T-cell (primary cell): ENCODE measurements at regions not wholly inside any gene's neighbourhood (a gene's known extent, or its start where the extent isn't known, plus 50 kb on each side); places are given as distances from the start of the nearest gene placed in this dataset.

ENCODE experiments used
- ATAC-seq, 4 experiments: fragments of 200-7000 bp in 3 of 4; fragments of 150-1000 bp in 1 of 4; cut with Tn5 transposase; replicated peaks in 1 of 4; 1 replicate in 3 of 4; 2 replicates in 1 of 4; pipeline ENCODE4 v1.10.0; 2021; ENCODE audit warnings: moderate library complexity in 3 of 4, mild to moderate bottlenecking in 2 of 4, moderate number of reproducible peaks in 1 of 4
- CTCF ChIA-PET, 2 donors: fragments of 300-600 bp; sonication (Branson Sonifier 250); formaldehyde crosslinking; loops; one replicate each; lab custom pipeline; 2022; ENCODE audit warnings: antibody characterized with exemption in 2 of 2; lab: Charles Lee
- POLR2A ChIA-PET, 2 donors: fragments of 300-600 bp; sonication (Branson Sonifier 250); formaldehyde crosslinking; loops; one replicate each; lab custom pipeline; 2022; ENCODE audit warnings: antibody characterized with exemption in 2 of 2; lab: Charles Lee
- DNase-seq, 35 experiments: peaks; one replicate each; pipeline versions ENCODE4 v3.0.0 to v3.0.0-alpha.2; 2013 to 2023
- H3K27ac ChIP-seq: one replicate; pipeline ENCODE4 v1.5.1; 2013; ENCODE audit warnings: low read length
- H3K27me3 ChIP-seq, 2 experiments: replicated peaks in 1 of 2; 1 replicate in 1 of 2; 2 replicates in 1 of 2; pipeline versions ENCODE4 v1.6.1 to v1.7.0; 2013; ENCODE audit warnings: low read length in 1 of 2, mixed read lengths in 1 of 2; ENCODE audit not compliant: control insufficient read depth in 2 of 2, insufficient read depth in 2 of 2; ENCODE audit errors: extremely low read depth in 1 of 2
- H3K36me3 ChIP-seq, 2 donors: 1 replicate in 1 of 2; 2 replicates in 1 of 2; pipeline versions ENCODE4 v1.6.1 to v1.7.0; 2013; ENCODE audit warnings: low read length in 1 of 2; ENCODE audit not compliant: control insufficient read depth in 2 of 2, insufficient read depth in 1 of 2; ENCODE audit errors: extremely low read depth in 1 of 2
- H3K4me1 ChIP-seq, 2 experiments: 1 replicate in 1 of 2; 2 replicates in 1 of 2; pipeline versions ENCODE4 v1.6.1 to v1.7.0; 2013; ENCODE audit warnings: low read length in 2 of 2, mixed read lengths in 1 of 2; ENCODE audit not compliant: insufficient read depth in 2 of 2, control insufficient read depth in 1 of 2; ENCODE audit errors: extremely low read depth in 1 of 2
- H3K4me3 ChIP-seq, 2 donors: 1 replicate in 1 of 2; 2 replicates in 1 of 2; pipeline versions ENCODE4 v1.5.1 to v1.7.0; 2013; ENCODE audit warnings: mild to moderate bottlenecking in 2 of 2, low read length in 1 of 2, moderate library complexity in 1 of 2; ENCODE audit not compliant: control insufficient read depth in 1 of 2; ENCODE audit errors: extremely low read depth in 1 of 2
- H3K9me3 ChIP-seq: 2 replicates; pipeline ENCODE4 v1.7.0; 2013
- H3K27ac Mint-ChIP-seq, 2 donors: one replicate each; pipeline ENCODE4 v1.8.0; 2020 to 2021; ENCODE audit warnings: mild to moderate bottlenecking in 2 of 2, mixed read lengths in 2 of 2
- H3K27me3 Mint-ChIP-seq, 2 donors: one replicate each; pipeline ENCODE4 v1.8.0; 2021 to 2022; ENCODE audit warnings: mixed read lengths in 2 of 2
- H3K36me3 Mint-ChIP-seq: one replicate; pipeline ENCODE4 v1.8.0; 2021; ENCODE audit warnings: mixed read lengths
- H3K4me1 Mint-ChIP-seq, 3 donors: one replicate each; pipeline ENCODE4 v1.8.0; 2020 to 2022; ENCODE audit warnings: mixed read lengths in 3 of 3, mild to moderate bottlenecking in 1 of 3
- H3K4me3 Mint-ChIP-seq, 3 donors: one replicate each; pipeline ENCODE4 v1.8.0; 2020 to 2022; ENCODE audit warnings: mild to moderate bottlenecking in 3 of 3, mixed read lengths in 3 of 3, moderate library complexity in 3 of 3
- H3K9me3 Mint-ChIP-seq, 3 donors: one replicate each; pipeline ENCODE4 v1.8.0; 2020 to 2022; ENCODE audit warnings: mixed read lengths in 3 of 3
- WGBS: methylation state at CpG from one replicate; pipeline ENCODE4 v1.1.5; 2013; ENCODE audit warnings: missing lambda C conversion rate; ENCODE audit not compliant: insufficient coverage; 5-methylcytosine and 5-hydroxymethylcytosine counted together

DNA sequence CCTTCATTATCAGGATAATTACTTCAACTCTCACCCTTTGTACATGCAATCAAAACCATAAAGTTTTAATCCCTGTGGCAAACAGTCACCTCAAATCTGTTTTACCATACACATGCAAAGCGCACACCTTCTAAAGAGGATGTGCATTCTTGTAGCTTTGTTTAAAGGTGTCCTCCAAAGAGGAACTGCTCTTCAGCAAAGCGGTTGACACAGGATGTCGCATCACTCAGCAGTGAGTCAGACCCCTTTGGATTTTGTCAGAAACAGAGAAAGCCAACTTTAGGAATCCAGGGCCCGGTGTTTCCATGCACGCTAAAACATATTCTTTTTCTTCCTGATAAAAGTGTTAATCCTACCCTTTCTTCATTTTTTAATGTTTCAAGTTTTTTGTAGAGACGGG lies 268.3 kb upstream of the ARID1B start:
- Mint-ChIP-seq H3K36me3 (no peaks in the 10 kb centered on the region), H3K4me1 (peaks cover 0 to 8% (median 4%) of the 10 kb centered on the region in 3 donors), H3K27me3 (peaks cover 15 to 16% of the 10 kb centered on the region in 2 donors), H3K9me3 (no peaks in the 10 kb centered on the region), H3K4me3 (no peak overlapping the region), H3K27ac (no peak overlapping the region)
- ChIA-PET CTCF (interaction anchor here in 1 of 2 donors (0.6 kb wide), 1 partner anchor 230 kb away, joined by 6 read pairs; no protein-coding TSS in a partner anchor), POLR2A (interaction anchor here in 1 of 2 donors (0.6 kb wide), 1 partner anchor 103 kb away, joined by 3 read pairs; no protein-coding TSS in a partner anchor)
- no peaks in the 10 kb centered on the region for H3K36me3 ChIP-seq
- DNase-seq (peak in 2 of 35 experiments; percentile 2 to 4), ATAC-seq (peak in 2 of 4 experiments; percentile 33 to 61)
- no peak overlapping the region for H3K4me3 ChIP-seq
- H3K27ac ChIP-seq, result no peak overlapping the region
- H3K9me3 ChIP-seq, result no peaks in the 10 kb centered on the region
- no peaks in the 10 kb centered on the region for H3K4me1 ChIP-seq
- 30% methylated on average over 2 of the region's 6 CpGs for WGBS
- H3K27me3 ChIP-seq, result peaks cover 0 to 12% of the 10 kb centered on the region in 2 experiments

DNA sequence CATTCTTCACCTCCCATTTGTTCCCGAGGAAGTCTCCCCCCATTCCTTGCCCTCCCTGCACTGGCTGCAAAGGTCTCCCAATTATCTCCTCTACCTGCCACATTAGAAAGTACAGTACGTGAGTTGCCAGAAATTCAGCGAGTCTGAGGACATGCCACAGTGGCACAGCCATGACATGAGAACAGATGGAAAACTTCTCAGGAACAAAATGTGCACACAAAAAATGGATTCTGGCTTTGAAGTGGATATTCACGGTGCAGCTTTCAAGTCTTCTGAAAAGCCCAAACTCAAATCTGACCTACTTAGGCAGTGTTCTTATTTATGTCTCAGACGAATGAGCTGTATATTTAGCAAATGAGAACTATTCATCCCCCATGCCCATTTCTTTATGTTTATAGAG lies 269.1 kb upstream of the ARID1B start:
- ChIA-PET CTCF (no interaction called here), POLR2A (interaction anchor here in 1 of 2 donors (0.6 kb wide), 1 partner anchor 102 kb away, joined by 3 read pairs; no protein-coding TSS in a partner anchor)
- H3K36me3 ChIP-seq, result no peaks in the 10 kb centered on the region
- DNase-seq, result no peak
- peaks cover 0 to 8% (median 4%) of the 10 kb centered on the region in 3 donors for H3K4me1 Mint-ChIP-seq
- no peaks in the 10 kb centered on the region for H3K36me3 Mint-ChIP-seq
- no peak for ATAC-seq
- H3K4me1 ChIP-seq, result no peaks in the 10 kb centered on the region
- H3K4me3 ChIP-seq, result no peak overlapping the region
- H3K9me3 ChIP-seq, result no peaks in the 10 kb centered on the region
- H3K27ac ChIP-seq, result no peak overlapping the region
- peaks cover 15 to 16% of the 10 kb centered on the region in 2 donors for H3K27me3 Mint-ChIP-seq
- no peaks in the 10 kb centered on the region for H3K9me3 Mint-ChIP-seq
- no peak overlapping the region for H3K4me3 Mint-ChIP-seq
- 97% methylated on average over 3 of the region's 5 CpGs for WGBS
- H3K27ac Mint-ChIP-seq, result no peak overlapping the region
- H3K27me3 ChIP-seq, result peaks cover 0 to 12% of the 10 kb centered on the region in 2 experiments

DNA sequence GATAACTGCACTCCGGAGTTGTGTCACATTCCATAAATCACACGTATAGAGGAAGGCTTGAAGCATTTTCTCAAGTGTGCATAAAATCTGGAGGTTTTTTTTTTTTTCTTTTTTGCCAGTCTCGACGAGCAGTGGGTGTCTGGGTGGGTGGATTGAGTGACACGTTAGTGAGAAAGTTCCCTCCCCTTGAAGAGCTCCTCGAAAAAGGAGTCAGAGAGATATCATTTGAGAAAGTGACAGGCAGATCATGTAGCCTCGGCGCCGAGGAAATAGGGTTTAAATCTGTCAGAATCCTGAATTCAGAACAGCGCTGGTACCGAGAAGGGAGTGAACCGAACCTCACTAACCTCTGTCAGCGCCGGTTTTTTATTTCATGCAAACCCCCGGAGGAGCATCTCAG lies 269.5 kb upstream of the ARID1B start:
- H3K27ac ChIP-seq, result no peak overlapping the region
- DNase-seq, result no peak
- peaks cover 15 to 16% of the 10 kb centered on the region in 2 donors for H3K27me3 Mint-ChIP-seq
- no peak overlapping the region for H3K27ac Mint-ChIP-seq
- peaks cover 0 to 8% (median 4%) of the 10 kb centered on the region in 3 donors for H3K4me1 Mint-ChIP-seq
- no peaks in the 10 kb centered on the region for H3K9me3 ChIP-seq
- 89% methylated on average over 10 of the region's 15 CpGs for WGBS
- H3K27me3 ChIP-seq, result peaks cover 0 to 12% of the 10 kb centered on the region in 2 experiments
- ChIA-PET POLR2A (no interaction called here), CTCF (interaction anchor here in 1 of 2 donors (0.6 kb wide), 1 partner anchor 47 kb away, joined by 3 read pairs; no protein-coding TSS in a partner anchor)
- no peak for ATAC-seq
- no peak overlapping the region for H3K4me3 Mint-ChIP-seq
- no peaks in the 10 kb centered on the region for H3K36me3 ChIP-seq
- H3K36me3 Mint-ChIP-seq, result no peaks in the 10 kb centered on the region
- H3K4me1 ChIP-seq, result no peaks in the 10 kb centered on the region
- H3K9me3 Mint-ChIP-seq, result no peaks in the 10 kb centered on the region
- no peak overlapping the region for H3K4me3 ChIP-seq

DNA sequence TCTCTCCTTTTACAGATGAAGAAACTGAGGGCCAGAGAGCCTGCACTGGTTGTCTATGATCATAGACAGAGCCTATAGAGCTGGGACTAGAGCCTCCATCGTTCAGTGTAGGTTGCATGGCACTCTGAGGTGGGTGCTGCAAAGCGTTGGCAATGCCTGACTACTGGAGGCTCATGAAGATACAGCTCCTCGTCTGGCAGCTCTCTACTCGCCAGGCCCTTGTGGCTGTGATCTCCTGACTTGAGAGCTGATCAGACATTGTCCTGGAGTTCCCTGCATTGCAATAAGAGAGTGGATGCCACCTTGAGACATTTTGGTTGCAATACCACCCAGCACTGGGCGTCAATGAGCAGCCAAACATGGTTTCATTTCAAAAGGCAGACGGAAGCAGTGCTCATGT lies 270.1 kb upstream of the ARID1B start:
- Histone ChIP-seq H3K4me3 (no peak overlapping the region), H3K36me3 (no peaks in the 10 kb centered on the region), H3K27ac (no peak overlapping the region), H3K9me3 (no peaks in the 10 kb centered on the region), H3K27me3 (peaks cover 0 to 12% of the 10 kb centered on the region in 2 experiments), H3K4me1 (no peaks in the 10 kb centered on the region)
- POLR2A ChIA-PET, result no interaction called here
- no peak overlapping the region for H3K27ac Mint-ChIP-seq
- no peak for ATAC-seq
- DNase-seq, result no peak
- CTCF ChIA-PET, result interaction anchor here in 1 of 2 donors (0.6 kb wide), 1 partner anchor 47 kb away, joined by 3 read pairs; no protein-coding TSS in a partner anchor
- H3K36me3 Mint-ChIP-seq, result no peaks in the 10 kb centered on the region
- WGBS, result 64% methylated on average over 5 of the region's 6 CpGs
- peaks cover 10 to 16% of the 10 kb centered on the region in 2 donors for H3K27me3 Mint-ChIP-seq
- H3K4me1 Mint-ChIP-seq, result peaks cover 0 to 8% (median 4%) of the 10 kb centered on the region in 3 donors
- H3K9me3 Mint-ChIP-seq, result no peaks in the 10 kb centered on the region
- H3K4me3 Mint-ChIP-seq, result no peak overlapping the region

DNA sequence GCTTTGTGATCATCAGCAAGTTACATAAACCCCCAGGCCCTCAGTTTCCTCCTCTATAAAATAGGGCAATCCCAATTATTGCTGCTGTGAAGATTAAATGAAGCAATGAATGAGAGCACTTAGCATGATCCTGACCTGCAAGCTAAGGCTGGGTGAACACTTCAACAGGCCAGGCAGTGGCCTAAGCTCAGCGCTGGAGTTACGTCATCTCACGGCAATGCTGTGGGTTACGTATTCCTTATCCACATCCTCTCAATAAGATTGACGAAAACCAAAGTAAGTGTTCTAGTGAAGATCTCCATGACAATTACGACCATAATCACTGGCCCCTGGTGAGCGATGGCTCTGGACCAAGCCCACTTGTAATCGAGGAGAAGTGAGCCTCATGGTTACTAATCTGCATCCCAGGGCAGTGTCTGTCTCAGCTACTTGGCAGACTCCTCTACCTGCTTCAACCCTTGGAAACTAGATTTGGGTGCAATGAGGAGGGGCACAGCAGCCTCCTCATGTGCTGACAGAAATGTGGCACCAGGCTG lies 274.1 kb upstream of the ARID1B start:
- 93% methylated on average over 5 of the region's 8 CpGs for WGBS
- H3K36me3 ChIP-seq, result no peaks in the 10 kb centered on the region
- Mint-ChIP-seq H3K27me3 (peaks cover 2 to 6% of the 10 kb centered on the region in 2 donors), H3K4me3 (no peak overlapping the region), H3K9me3 (peaks cover 0 to 5% (median 0%) of the 10 kb centered on the region in 3 donors), H3K4me1 (peaks cover 0 to 2% (median 0%) of the 10 kb centered on the region in 3 donors), H3K36me3 (no peaks in the 10 kb centered on the region), H3K27ac (no peak overlapping the region)
- H3K4me3 ChIP-seq, result no peak overlapping the region
- no peaks in the 10 kb centered on the region for H3K9me3 ChIP-seq
- H3K27me3 ChIP-seq, result peaks cover 0 to 5% of the 10 kb centered on the region in 2 experiments
- no peaks in the 10 kb centered on the region for H3K4me1 ChIP-seq
- DNase-seq, result no peak
- no peak for ATAC-seq
- ChIA-PET CTCF (no interaction called here), POLR2A (no interaction called here)
- no peak overlapping the region for H3K27ac ChIP-seq

DNA sequence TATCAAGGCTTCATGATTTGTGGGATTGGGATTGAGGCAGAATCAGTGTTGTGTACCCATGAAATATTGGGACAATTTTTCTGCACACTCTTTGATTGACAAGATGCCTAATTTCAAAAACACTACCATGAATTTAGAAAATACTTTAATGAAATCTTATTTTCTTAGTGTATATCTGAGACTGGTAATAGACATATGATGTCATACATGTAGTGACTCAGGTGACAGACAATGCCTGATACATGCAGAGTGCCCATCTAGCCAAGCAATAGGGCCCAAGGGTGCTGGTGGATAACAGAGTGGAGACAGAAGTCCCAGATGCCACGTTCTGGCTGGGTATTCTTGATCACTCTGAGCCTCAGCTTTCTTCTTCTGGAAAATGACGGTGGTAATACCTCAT lies 279.6 kb upstream of the ARID1B start:
- no peaks in the 10 kb centered on the region for H3K36me3 Mint-ChIP-seq
- POLR2A ChIA-PET, result no interaction called here
- Histone ChIP-seq H3K4me1 (no peaks in the 10 kb centered on the region), H3K27ac (no peak overlapping the region), H3K27me3 (peaks cover 0 to 4% of the 10 kb centered on the region in 2 experiments), H3K36me3 (no peaks in the 10 kb centered on the region), H3K4me3 (no peak overlapping the region), H3K9me3 (no peaks in the 10 kb centered on the region)
- H3K27me3 Mint-ChIP-seq, result peaks cover 0 to 6% of the 10 kb centered on the region in 2 donors
- CTCF ChIA-PET, result no interaction called here
- no peaks in the 10 kb centered on the region for H3K4me1 Mint-ChIP-seq
- WGBS, result 57% methylated on average over 1 of the region's 2 CpGs
- H3K9me3 Mint-ChIP-seq, result peaks cover 0 to 5% (median 0%) of the 10 kb centered on the region in 3 donors
- ATAC-seq (no peak), DNase-seq (no peak)
- no peak overlapping the region for H3K4me3 Mint-ChIP-seq
- no peak overlapping the region for H3K27ac Mint-ChIP-seq
